Spleen (tissue), 7 donors: ENCODE measurements at regions not wholly inside any gene's neighbourhood (a gene's known extent, or its start where the extent isn't known, plus 50 kb on each side); places are given as distances from the start of the nearest gene placed in this dataset.
"Not testable (repeated sequence)": the region's sequence is repeated elsewhere in the genome, so short reads cannot be mapped to it uniquely, and the experiment has no call there.

Experiments used
- CTCF ChIP-seq, 11 experiments: fragments of 200-600 bp in 7 of 11; fragments of 450-650 bp in 4 of 11; sonication (generic) in 4 of 11; IDR thresholded peaks in 8 of 11; conservative IDR thresholded peaks in 3 of 11; 1 replicate in 7 of 11; 2 replicates in 4 of 11; pipeline versions ENCODE4 v1.4.0 to v1.8.0; 2016 to 2021; ENCODE audit warnings: antibody characterized with exemption in 11 of 11, inconsistent platforms in 4 of 11, mild to moderate bottlenecking in 1 of 11
- POLR2A ChIP-seq, 3 donors: fragments of 450-650 bp; IDR thresholded peaks; one replicate each; pipeline ENCODE4 v1.5.1; 2017; ENCODE audit warnings: antibody characterized with exemption in 3 of 3, mild to moderate bottlenecking in 1 of 3
- donor health status: DM: no; HTN: no; CAD: no; lungs with moderate emphysema.
- donor health status: DM: no; HTN: no; CAD: no.
- donor health status: DM: no; HTN: no; CAD: no.

GRCh38 chr7:25602730-25603426 lies 374.6 kb upstream of the NPVF start:
- TF ChIP-seq POLR2A (IDR thresholded peaks at IDR 0.05); CTCF (IDR thresholded peaks at IDR 0.05 in 8 of 11, conservative IDR thresholded peaks at IDR 0.05 in 3 of 11): not testable (repeated sequence)
